GM18507 (cell line): ENCODE measurements at regions not wholly inside any gene's neighbourhood (a gene's known extent, or its start where the extent isn't known, plus 50 kb on each side); places are given as distances from the start of the nearest gene placed in this dataset.

Source experiments
- DNase-seq: peaks from one replicate; pipeline ENCODE4 v3.0.0; 2011; ENCODE audit warnings: low read depth; ENCODE audit not compliant: insufficient read length; ENCODE audit errors: extremely low spot score
- FAIRE-seq: peaks from 2 replicates; lab custom pipeline; 2011; peaks lifted over from hg19 to GRCh38; lab: Jason Lieb, UNC

GRCh38 chr12:126807312-126807865 is 1459.6 kb upstream of the TMEM132C start:
- FAIRE-seq = no peak

GRCh38 chr12:126811391-126811790 is 1455.6 kb upstream of the TMEM132C start:
- DNase-seq (no peak), FAIRE-seq (no peak)

More at GRCh38 chr12:126807312-126807865, 1459.6 kb upstream of the TMEM132C start:
- DNase-seq = no peak

- DNase-seq (no peak), FAIRE-seq (no peak)
Observed at GRCh38 chr12:126819554-126819953, 1447.4 kb upstream of the TMEM132C start.

- DNase-seq (no peak), FAIRE-seq (no peak)
Observed at GRCh38 chr12:126830778-126831680, 1435.9 kb upstream of the TMEM132C start.

DNA sequence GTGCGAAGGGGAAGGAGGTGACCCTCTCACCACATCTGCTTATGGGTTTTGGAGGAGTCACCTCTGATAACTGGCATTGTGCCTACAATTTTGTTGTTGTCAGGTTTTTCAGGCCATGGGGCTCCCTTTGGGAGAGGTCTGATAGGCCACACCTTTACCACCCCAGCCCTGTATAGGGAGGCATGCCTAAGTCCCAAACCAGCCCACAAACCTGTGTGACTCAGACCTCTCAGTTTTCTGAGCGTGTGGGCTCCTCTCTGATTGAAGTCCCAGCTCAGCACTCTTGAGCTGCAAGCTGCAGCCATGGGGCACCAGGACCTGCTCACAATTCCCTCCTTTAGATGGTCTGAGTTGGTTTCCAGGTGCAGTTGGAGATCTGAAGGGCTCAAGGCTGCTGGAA is 1429.3 kb upstream of the TMEM132C start:
- no peak for DNase-seq
- no peak for FAIRE-seq

GRCh38 chr12:126843915-126844669 is 1422.9 kb upstream of the TMEM132C start:
- FAIRE-seq (no peak), DNase-seq (no peak)

DNA sequence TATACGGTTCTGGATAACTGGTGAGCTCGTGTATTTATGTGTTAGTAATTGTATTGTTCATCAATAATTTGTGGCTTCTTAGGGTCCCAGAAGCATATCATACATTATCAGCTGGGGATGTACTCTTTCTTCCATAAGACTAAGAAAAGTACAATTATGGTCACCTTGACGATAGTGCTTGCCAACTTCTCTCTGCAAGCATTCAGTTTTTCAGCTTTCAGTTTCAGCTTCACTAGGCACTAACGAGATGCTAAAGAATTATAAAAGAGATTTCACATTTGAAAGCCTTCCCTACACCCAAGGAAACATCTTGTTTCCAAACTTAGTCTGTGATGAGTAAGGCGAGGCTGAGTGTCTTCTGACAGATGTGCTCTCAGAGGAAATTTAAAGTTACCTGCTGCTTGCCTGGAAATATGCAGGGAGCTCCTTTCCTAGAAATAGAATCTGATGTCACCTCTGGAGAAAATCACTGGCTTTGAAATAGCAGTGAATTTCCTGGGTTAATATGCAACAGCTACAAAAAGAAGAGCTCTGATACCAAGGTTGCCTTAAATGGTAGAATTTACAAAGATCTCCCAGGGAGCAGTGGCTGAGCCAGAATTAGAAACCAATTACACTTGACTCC is 1419.9 kb upstream of the TMEM132C start:
- FAIRE-seq (no peak), DNase-seq (no peak)

DNA sequence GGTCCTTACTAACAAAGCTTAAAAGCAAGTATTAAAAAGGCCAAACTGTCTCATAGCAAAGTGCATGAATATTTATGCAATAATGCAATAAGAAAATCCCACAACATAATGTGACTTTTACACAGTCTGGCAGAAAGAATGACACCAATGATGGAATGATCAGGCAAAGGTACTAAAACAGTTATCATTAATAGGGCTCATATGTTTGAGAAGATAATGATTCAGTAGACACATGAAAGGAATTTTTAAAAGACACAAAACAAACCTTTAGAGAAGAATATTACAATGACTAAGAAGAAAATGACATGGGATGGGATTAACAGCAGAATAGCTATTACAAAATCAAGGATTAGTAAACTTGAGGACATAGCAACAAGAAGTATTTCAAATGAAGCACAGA is 1411.2 kb upstream of the TMEM132C start:
- no peak for FAIRE-seq
- no peak for DNase-seq

GRCh38 chr12:126856958-126857357 is 1410.0 kb upstream of the TMEM132C start:
- no peak for FAIRE-seq
- no peak for DNase-seq

DNA sequence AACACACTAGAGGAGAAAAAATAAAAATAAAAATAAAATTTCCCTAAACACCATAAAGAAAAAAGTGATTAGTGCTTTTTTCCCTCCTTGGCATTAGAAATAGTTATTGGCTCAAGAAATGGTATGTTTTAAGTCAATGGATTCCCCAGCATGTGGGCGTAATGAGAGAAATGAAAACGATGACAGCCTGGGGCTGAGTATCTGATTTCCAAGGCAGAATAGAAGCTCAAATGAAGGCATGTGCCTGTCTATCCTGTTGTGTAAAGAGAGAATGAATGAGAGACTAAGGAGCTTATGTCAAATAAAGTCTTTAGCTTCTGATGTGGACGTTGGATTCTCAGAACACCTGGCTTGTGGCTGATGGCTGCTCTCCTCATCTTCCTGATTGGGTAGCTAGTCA is 1408.4 kb upstream of the TMEM132C start:
- no peak for DNase-seq
- no peak for FAIRE-seq

- DNase-seq (no peak), FAIRE-seq (no peak)
Observed at GRCh38 chr12:126860210-126860609, 1406.8 kb upstream of the TMEM132C start.

DNA sequence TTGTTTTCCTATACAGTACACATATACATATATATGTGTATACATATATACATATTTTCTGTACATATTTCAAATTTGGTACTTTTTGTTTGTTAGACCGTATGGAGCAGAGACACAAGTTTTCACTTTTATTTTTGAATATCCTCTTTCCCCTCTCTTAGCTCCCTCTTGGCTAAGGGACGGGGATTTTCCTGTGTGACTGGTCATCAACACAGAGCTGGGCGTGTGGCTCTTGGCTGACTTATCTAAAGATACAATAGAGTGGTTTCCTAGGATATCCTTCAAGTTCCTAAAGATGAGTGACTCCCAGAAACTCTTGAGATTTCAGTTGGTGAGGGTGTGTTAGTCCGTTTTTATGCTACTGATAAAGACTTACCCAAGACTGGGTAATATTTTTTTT is 1404.5 kb upstream of the TMEM132C start:
- FAIRE-seq (no peak), DNase-seq (no peak)

DNA sequence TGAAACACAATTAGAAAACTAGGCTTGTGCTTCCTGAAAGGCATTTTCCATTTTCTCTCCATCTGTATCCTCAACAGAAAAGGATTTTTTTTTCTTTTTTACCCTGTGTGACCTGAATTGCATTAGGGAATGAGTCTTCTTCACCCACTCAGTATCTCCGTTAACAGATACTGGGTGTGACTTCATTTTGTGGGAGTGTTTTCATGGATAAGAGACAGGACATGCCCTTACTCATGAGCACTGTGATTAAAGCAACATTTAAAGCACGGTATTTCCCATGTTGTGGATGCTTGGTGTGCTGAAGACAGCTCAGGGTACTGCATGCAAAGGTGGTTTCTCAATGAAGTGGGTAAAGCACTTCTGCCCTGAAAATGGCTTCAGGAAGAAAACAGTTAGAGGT is 1397.3 kb upstream of the TMEM132C start:
- FAIRE-seq = no peak
- DNase-seq = no peak

DNA sequence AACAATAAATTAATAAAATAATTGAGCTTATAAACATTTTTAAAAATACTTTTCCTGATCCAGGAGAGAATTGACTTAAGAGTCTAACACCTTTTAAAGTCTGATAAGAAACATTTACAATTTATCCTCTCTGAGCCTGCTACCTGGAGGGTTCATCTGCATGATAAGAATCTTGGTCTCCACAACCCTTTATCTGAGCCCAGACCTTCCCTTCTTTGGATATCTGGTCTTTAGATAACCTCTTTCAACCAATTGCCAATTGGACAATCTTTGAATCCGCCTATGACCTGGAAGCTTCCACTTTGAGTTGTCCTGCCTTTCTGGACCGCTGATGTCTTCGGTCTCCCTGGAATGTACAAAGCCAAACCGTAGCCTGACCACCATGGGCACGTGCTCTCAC is 1393.3 kb upstream of the TMEM132C start:
- DNase-seq = no peak
- FAIRE-seq = no peak

DNA sequence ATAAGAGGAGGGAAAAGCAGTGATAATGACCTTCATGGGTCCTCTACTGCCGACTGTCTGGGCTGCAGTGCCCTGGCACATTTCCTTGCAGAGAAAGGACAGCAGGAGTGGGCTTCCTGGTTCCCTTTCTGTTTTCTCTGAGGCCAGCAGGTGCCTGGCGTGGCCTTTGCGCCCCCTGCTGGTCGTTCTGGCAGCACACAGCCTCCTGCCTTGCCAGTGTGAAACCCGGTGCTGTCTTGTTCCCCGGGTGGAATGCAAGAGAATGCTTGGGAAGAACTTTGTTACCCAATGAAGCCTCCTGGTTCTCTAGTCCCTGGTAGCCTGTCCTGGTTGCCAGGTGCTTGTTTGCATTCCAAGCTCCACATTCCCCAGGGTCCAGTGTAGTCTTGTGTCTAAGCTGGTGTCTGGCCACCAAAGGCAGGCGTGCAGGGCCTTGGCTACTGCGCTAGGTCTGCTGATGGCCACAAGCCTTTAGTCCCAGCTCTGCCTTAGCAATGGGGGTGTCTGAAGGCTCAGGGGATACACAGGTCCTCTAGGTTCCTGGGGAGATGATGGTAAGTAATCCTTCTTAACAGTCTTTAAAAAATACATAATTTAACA is 1392.4 kb upstream of the TMEM132C start:
- DNase-seq = peak; percentile 15
- FAIRE-seq = peak; percentile 59

GRCh38 chr12:126879842-126880241 is 1387.1 kb upstream of the TMEM132C start:
- DNase-seq (no peak), FAIRE-seq (no peak)

- no peak for DNase-seq
- no peak for FAIRE-seq
Observed at GRCh38 chr12:126883697-126884096, 1383.3 kb upstream of the TMEM132C start.

GRCh38 chr12:126889501-126889900 is 1377.5 kb upstream of the TMEM132C start:
- no peak for DNase-seq
- no peak for FAIRE-seq

DNA sequence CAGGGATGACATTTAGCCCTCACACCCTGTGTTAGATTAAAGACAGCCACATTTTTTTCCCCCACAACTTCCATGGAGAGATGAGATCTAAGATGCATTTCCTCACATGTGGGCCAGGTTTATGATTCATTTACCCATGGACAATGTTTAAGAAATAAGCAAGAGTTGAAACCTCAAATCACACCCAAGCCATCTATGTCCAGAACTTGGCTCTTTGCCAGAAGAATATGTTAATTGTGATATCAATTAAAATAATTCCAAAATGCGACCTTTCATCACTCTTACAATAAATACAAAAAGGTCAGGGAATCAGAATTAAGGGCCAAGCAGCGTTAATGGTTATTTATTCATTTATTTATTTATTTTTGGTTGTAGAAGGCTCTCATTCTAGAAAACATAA is 1376.9 kb upstream of the TMEM132C start:
- DNase-seq (no peak), FAIRE-seq (no peak)

DNA sequence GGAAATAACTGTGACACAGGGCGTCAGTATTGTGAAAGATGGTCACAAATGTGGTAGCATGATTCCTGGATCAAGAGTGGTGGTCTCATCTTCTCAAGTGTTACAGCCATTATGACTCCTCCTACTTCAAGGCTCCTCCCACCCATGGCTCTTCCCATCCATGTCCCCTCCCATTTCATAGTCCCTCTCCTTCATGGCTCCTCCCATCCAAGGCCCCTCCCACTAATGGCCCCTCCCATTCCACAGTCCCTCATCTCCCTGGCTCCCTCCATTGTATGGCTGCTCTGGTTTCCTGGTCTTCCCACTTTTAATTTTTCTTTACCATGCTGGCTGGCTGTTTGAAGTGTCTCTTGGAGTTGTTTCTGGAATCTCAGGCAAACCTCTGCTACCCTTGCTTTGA is 1375.2 kb upstream of the TMEM132C start:
- FAIRE-seq = no peak
- no peak for DNase-seq
